ENCODE measurements at regions not wholly inside any gene's neighbourhood (a gene's known extent, or its start where the extent isn't known, plus 50 kb on each side); places are given as distances from the start of the nearest gene placed in this dataset.

DNA sequence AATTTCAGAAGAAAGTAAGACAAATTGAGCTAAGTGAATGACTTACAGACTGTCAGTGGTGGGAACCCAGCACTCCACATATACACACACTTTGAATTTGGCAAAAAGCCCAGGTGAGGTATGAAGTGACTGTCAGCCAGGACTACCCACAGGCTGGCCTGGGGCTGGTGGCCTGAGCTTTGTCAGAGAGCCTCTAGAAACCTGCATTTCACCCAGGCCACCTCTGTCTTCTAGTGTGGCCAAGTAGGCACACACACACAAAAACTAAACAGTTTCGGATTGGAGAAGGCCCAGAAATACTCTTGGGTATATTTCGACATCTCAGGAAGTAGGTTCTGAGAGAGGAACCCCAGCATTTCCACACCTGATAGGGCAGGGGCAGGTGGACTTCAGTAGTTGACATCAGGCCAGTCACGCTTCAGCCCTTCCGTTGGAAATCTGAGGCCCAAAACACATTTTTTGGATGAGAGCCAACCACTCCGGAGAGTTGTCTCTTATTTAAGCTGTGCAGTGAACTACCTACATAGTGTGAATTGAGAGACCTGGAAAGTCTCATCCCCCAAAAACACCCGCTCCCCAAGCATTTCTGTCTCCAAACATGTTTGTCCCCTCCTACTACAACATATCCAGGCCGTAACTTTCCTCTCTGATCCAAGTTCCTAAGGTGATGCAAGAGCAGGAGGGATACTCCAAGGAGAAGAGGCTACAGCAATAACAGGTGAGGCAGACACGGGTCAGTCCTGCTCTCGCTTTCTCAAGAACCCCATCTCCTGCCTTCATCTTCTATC lies 167.2 kb upstream of the PROX1 start:
- no peak for DNase-seq

- no peak for DNase-seq
Measured at GRCh38 chr1:213821175-213821942, 166.4 kb upstream of the PROX1 start.

- DNase-seq, result no peak
Measured at GRCh38 chr1:213821943-213822334, 165.8 kb upstream of the PROX1 start.

DNA sequence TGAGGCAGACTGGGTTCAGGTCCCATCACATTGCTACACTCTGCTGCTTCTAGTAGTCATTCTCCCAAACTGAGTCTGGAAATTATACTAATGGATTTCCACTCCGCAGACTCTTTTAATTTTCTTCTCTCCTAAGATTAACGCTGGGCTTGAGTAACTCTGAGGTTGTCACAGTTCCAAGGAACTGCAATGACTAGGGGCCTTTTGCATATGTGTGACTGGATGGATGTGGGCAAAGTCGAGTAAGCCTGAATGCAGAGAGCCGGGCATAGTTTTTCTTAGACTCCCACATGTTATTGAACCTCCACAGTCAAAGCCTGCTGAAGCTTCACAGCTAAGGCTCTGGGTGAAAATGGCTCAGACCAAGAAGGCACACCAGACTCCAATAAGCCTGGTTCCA lies 160.9 kb upstream of the PROX1 start:
- no peak for DNase-seq

DNA sequence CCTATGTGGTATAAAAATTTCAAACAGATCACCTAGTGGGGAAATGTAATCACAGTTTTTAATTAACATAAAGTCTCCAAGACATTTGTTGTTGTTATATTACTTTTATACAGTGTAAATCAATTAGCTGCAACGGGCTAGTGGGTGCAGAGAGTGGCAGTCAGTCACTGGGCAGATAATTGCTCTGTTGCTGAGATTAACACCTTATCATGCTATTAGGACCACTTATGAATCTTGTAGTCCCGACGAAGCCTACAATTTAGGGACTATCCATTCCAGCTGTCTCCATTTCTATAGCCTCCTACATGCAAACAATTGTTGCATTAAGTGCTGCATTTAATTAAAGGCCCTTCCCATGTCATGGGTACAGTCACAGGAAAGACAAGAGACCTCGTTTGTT lies 158.9 kb upstream of the PROX1 start:
- no peak for DNase-seq

GRCh38 chr1:213829780-213830179 lies 158.0 kb upstream of the PROX1 start:
- DNase-seq, result no peak

DNA sequence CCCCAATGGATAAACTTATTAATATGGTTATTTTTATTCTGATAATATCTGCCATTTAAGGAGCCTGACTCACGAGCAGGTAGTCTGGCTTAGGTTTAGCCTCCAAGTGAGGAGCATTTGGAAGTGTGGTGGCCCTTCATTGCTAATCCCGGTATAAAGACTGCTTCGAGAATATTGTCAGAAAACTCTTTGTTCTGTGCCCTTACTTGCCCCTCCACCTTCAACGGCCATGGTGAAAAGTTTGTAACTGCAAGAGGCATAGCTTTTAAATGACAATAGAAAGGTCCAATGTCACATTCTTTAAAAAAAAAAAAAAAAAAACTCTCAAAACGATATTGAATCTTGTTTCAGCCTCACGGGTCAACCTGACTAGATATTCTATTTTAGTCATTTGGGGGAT lies 157.4 kb upstream of the PROX1 start:
- no peak for DNase-seq

- no peak for DNase-seq
Measured at GRCh38 chr1:213840575-213840974, 147.2 kb upstream of the PROX1 start.

GRCh38 chr1:213844632-213845031 lies 143.1 kb upstream of the PROX1 start:
- no peak for DNase-seq

GRCh38 chr1:213852107-213852506 lies 135.7 kb upstream of the PROX1 start:
- DNase-seq, result no peak

GRCh38 chr1:213858581-213858980 lies 129.2 kb upstream of the PROX1 start:
- DNase-seq, result no peak

- no peak for DNase-seq
Measured at GRCh38 chr1:213861841-213862240, 125.9 kb upstream of the PROX1 start.

DNA sequence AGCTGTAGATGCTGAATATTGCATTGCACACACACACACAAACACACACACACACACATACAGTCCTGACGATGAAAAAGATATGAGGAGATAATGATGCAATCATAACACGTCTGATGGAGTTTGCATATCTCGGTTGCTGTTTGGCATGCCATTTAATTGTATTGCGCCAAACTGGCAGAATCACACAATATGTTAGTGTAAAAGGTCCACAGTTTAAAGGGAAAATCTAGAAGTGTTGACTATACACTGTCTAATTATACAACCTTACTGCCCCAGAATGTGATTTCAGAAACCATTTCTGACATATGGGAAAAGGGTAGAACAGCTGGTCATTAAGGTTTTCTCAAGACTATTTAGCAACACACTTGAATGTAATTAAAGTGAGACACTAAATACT lies 123.7 kb upstream of the PROX1 start:
- no peak for DNase-seq

- DNase-seq, result no peak
Measured at GRCh38 chr1:213868482-213868881, 119.3 kb upstream of the PROX1 start.

- DNase-seq, result no peak
Measured at GRCh38 chr1:213871179-213871578, 116.6 kb upstream of the PROX1 start.

DNA sequence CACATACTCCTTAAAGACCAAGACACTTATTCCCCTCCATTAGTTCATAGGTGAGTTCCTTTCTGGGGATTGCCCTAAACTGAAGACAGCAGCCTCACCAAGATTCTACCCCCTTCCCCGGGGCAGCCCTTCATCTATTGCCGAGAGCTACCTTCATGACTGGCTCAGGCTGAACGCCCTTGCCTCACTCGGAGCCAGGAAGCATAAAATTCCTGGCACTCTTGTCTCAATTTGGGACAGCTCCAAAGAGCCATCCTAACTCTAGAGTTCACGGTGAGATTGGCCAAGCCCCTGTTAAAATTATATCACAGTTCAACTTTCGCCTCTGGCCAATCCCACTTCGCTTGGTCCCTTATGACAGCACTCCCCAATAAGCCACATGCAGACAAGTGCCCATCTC lies 113.0 kb upstream of the PROX1 start:
- DNase-seq, result no peak

DNA sequence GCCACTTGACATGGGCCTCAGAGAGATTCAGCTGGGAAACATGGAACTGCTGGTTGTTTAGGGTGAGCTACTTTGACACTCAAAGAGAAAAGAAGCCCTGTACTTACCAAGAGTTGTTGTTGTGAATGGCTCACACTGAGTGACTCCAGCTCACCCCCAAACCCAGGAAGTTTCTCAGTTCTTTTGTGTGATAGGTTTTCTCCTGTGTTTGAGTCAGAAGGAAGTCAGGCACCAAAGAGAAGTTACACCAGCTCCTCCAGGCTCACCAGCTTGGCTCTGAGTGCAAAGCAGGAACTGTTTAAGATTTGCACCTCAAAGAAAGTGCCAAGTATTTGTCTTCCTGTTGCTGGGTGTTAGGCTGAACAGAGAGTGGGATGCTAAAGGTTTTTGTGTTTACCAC lies 111.2 kb upstream of the PROX1 start:
- no peak for DNase-seq

- DNase-seq, result no peak
Measured at GRCh38 chr1:213883618-213884017, 104.2 kb upstream of the PROX1 start.

GRCh38 chr1:213884402-213884801 lies 103.4 kb upstream of the PROX1 start:
- no peak for DNase-seq

GRCh38 chr1:213884942-213885341 lies 102.8 kb upstream of the PROX1 start:
- no peak for DNase-seq

- DNase-seq, result no peak
Measured at GRCh38 chr1:213887842-213888241, 99.9 kb upstream of the PROX1 start.

DNA sequence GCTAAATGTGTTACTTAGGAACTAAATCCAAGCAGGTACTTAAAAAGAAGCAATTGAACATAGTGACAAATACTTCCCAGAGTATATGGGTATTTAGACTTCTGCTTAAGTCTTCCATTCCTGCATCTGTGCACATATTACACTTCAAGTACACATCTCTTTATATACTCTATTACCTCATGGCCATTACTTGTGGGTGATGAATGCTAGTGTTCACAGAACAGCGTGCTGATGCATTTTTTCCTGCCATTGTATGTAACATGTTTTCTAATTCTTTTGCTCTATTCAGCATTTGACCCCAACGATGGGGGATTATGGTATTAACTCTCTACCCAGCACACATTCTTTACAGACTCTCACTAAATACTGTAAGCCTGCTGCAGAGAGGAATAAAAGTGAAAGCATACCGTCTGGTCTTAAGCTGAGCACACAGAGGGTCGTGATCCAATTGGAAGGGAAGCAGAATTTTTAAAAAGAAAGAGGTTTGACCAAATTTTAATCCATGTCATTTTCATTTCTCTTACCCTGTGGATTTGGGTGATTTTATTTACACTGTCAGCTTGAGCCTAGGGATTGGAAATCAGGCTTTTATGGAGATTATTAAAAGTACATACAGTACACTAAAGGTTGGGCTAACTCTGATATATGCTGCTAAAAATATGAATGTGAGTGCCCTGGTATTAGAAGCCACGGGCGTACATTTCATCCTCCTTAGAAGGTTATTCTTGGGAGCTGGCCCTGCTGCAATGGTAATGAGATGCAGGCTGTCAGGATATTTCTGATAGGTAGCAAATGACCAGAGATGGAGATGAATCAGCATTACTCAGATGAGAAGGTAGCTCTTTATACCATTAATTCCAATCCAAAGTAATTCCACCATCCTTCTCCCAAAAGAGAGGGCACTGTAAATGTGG lies 95.5 kb upstream of the PROX1 start:
- DNase-seq, result no peak

- no peak for DNase-seq
Measured at GRCh38 chr1:213898684-213899083, 89.1 kb upstream of the PROX1 start.
